OCI-LY7 (cell line): ENCODE measurements at regions not wholly inside any gene's neighbourhood (a gene's known extent, or its start where the extent isn't known, plus 50 kb on each side); places are given as distances from the start of the nearest gene placed in this dataset.

ENCODE experiments used
- BruUV-seq: library from RNA; stranded (reverse); fragments of 400-500 nt; replicated peaks from 2 replicates; lab custom pipeline; 2021; lab: Mats Ljungman, UMichigan
- CTCF ChIA-PET: fragments of 300-600 bp; sonication (Branson Sonifier 250); formaldehyde crosslinking; loops from one replicate; lab custom pipeline; 2022; ENCODE audit warnings: antibody characterized with exemption; ENCODE audit not compliant: unreplicated experiment; lab: Charles Lee
- POLR2A ChIA-PET: fragments of 300-600 bp; sonication (Branson Sonifier 250); formaldehyde crosslinking; loops from one replicate; lab custom pipeline; 2022; ENCODE audit warnings: antibody characterized with exemption; lab: Charles Lee
- DNase-seq: peaks from one replicate; pipeline ENCODE4 v3.0.0-alpha.2; 2015; ENCODE audit warnings: low spot score
- H2AFZ ChIP-seq: fragments of 200-600 bp; sonication (generic), shearing (Covaris generic); 2 replicates; pipeline ENCODE4 v1.6.1; 2014; ENCODE audit warnings: mild to moderate bottlenecking, antibody characterized with exemption, low read length, moderate library complexity
- H3K27ac ChIP-seq: fragments of 200-600 bp; sonication (generic); 2 replicates; pipeline ENCODE4 v1.5.1; 2014; ENCODE audit warnings: mixed run types, low read depth, mild to moderate bottlenecking, moderate library complexity, low read length, inconsistent platforms; ENCODE audit not compliant: poor library complexity, severe bottlenecking
- H3K36me3 ChIP-seq: fragments of 200-600 bp; sonication (generic); 2 replicates; pipeline ENCODE4 v1.6.1; 2014; ENCODE audit warnings: mild to moderate bottlenecking, antibody characterized with exemption, low read length, moderate library complexity, mixed read lengths; ENCODE audit not compliant: insufficient read depth
- H3K4me1 ChIP-seq: fragments of 200-600 bp; sonication (generic); 2 replicates; pipeline ENCODE4 v1.5.1; 2014; ENCODE audit warnings: mild to moderate bottlenecking, low read length; ENCODE audit not compliant: insufficient read depth, poor library complexity, severe bottlenecking
- H3K4me2 ChIP-seq: fragments of 200-600 bp; sonication (generic); 2 replicates; pipeline ENCODE4 v1.6.1; 2014; ENCODE audit warnings: mild to moderate bottlenecking, low read length
- H3K4me3 ChIP-seq: fragments of 200-600 bp; sonication (generic); 2 replicates; pipeline ENCODE4 v1.5.1; 2014; ENCODE audit warnings: mild to moderate bottlenecking, low read depth, low read length; ENCODE audit not compliant: poor library complexity, severe bottlenecking
- H3K79me2 ChIP-seq: fragments of 200-600 bp; sonication (generic); 2 replicates; pipeline ENCODE4 v1.6.1; 2016; ENCODE audit warnings: low read depth, mild to moderate bottlenecking, low read length, moderate library complexity, mixed read lengths; ENCODE audit not compliant: insufficient read depth
- H3K9me2 ChIP-seq: fragments of 200-600 bp; sonication (generic); 2 replicates; pipeline ENCODE4 v1.6.1; 2016; ENCODE audit warnings: mild to moderate bottlenecking, low read length, mixed read lengths; ENCODE audit not compliant: insufficient read depth
- H3K9me3 ChIP-seq: fragments of 200-600 bp; sonication (generic); 2 replicates; pipeline ENCODE4 v1.6.1; 2014; ENCODE audit warnings: mild to moderate bottlenecking, mixed run types, low read length, mixed read lengths
- H4K20me1 ChIP-seq: fragments of 200-600 bp; sonication (generic); 2 replicates; pipeline ENCODE4 v1.6.1; 2014; ENCODE audit warnings: mild to moderate bottlenecking, antibody characterized with exemption, low read length, moderate library complexity, mixed read lengths; ENCODE audit not compliant: insufficient read depth
- EZH2phosphoT487 ChIP-seq: fragments of 200-600 bp; sonication (generic); IDR thresholded peaks from 2 replicates; pipeline ENCODE4 v1.6.1; 2018; ENCODE audit warnings: low read depth, borderline replicate concordance, mild to moderate bottlenecking, mixed run types, antibody characterized with exemption, low read length, moderate library complexity, mixed read lengths
- intact Hi-C: fragments of 100-400 bp; cut with micrococcal nuclease; formaldehyde crosslinking; loops from one replicate; pipeline ENCODE4 v1.10.0; 2022; ENCODE audit not compliant: unreplicated experiment
- TF ChIP-seq, protein P1 (sequence below): fragments of 200-600 bp; sonication (generic); conservative IDR thresholded peaks from 2 replicates; pipeline ENCODE4 v1.5.1; 2014; ENCODE audit warnings: mild to moderate bottlenecking, antibody characterized with exemption, low read length, moderate library complexity, mixed read lengths

DNA sequence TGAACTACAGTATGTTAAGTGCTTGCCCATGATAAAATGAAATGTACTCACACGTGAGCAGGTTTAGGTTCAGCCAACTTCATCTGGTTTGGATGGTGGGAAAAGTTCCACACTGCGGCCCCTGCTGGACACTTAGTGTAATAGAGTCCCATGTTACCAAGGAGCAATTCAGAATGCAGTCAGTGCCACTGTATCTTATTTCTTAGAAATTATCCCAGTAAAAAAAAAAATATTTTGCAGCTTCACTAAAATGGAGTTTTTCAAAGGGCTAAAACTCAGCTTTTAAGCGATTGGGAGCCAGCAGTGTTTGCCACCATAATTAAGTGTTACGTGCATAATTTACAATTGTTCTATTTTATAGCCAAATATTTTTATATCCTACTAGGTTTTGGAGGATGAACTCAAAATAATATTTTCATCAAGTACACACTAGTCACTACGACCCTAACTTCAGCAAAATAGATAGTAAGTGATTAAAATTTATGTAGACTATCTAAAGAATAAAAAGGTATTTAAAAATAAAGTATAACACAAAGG lies 371.7 kb upstream of the GBE1 start:
- ChIA-PET CTCF (no interaction called here), POLR2A (no interaction called here)
- TF ChIP-seq, protein P1, sequence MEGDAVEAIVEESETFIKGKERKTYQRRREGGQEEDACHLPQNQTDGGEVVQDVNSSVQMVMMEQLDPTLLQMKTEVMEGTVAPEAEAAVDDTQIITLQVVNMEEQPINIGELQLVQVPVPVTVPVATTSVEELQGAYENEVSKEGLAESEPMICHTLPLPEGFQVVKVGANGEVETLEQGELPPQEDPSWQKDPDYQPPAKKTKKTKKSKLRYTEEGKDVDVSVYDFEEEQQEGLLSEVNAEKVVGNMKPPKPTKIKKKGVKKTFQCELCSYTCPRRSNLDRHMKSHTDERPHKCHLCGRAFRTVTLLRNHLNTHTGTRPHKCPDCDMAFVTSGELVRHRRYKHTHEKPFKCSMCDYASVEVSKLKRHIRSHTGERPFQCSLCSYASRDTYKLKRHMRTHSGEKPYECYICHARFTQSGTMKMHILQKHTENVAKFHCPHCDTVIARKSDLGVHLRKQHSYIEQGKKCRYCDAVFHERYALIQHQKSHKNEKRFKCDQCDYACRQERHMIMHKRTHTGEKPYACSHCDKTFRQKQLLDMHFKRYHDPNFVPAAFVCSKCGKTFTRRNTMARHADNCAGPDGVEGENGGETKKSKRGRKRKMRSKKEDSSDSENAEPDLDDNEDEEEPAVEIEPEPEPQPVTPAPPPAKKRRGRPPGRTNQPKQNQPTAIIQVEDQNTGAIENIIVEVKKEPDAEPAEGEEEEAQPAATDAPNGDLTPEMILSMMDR, result peak; percentile 91
- TF ChIP-seq EZH2phosphoT487, result no peak
- no peaks in the 10 kb centered on the region for H3K9me2 ChIP-seq
- no peak overlapping the region for H3K4me3 ChIP-seq
- no peaks in the 10 kb centered on the region for H4K20me1 ChIP-seq
- intact Hi-C loops, result loop anchor here (2.0 kb wide), 1 partner anchor 642 kb away; no protein-coding TSS in a partner anchor
- no peaks in the 10 kb centered on the region for H3K9me3 ChIP-seq
- H3K36me3 ChIP-seq, result no peaks in the 10 kb centered on the region
- peak; percentile 47 for DNase-seq
- no peaks in the 10 kb centered on the region for H3K79me2 ChIP-seq
- H3K4me1 ChIP-seq, result no peaks in the 10 kb centered on the region
- no TSS peak for BruUV-seq
- no peak overlapping the region for H3K4me2 ChIP-seq
- H3K27ac ChIP-seq, result no peak overlapping the region
- H2AFZ ChIP-seq, result no peak overlapping the region

DNA sequence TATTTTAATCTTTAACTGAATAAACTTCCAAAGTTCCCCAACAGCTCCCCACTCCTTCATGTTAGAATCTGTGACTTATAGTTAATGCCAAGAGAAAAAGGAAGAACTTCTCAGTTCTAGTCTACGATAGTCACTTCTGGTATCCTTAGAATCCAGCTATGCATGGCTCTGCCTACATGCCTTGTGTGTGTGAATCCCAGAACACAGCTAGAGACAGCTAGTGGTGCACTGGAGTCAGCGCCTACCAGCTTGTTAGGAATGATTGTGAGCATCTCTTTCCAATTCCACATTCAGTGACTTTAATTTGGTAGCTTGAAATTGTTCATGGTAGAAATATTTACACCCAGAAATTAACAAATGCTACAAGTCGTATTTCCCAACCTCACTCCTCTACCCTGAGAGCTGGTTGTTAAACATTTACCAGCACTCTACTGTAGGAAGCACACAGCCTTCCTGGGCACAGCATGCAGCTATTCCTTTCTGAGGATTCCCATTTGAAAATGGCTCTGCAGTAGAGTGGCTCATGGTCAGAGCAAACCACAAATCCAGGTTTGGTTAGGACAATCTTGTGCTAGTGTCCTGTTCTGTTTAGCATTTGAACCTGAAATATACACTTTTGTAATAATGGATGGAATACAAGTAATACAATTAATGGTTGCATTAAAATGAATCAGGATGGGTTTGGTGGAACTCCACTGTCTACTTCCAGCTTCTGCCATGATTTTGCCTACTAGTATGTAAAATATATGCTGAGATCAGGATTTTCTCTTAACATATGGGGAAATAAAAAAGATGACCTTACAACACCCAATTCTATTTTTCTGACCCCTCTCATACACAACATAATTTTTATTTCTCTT lies 371.0 kb upstream of the GBE1 start:
- DNase-seq, result no peak
- POLR2A ChIA-PET, result interaction anchor here (0.6 kb wide), 1 partner anchor 167 kb away, joined by 3 read pairs; no protein-coding TSS in a partner anchor
- H3K36me3 ChIP-seq, result no peaks in the 10 kb centered on the region
- no peaks in the 10 kb centered on the region for H3K9me3 ChIP-seq
- no peaks in the 10 kb centered on the region for H3K4me1 ChIP-seq
- TF ChIP-seq, protein P1, result no peak
- TF ChIP-seq EZH2phosphoT487, result no peak
- H3K4me3 ChIP-seq, result no peak overlapping the region
- no peak overlapping the region for H3K4me2 ChIP-seq
- no peak overlapping the region for H2AFZ ChIP-seq
- no TSS peak for BruUV-seq
- no peaks in the 10 kb centered on the region for H3K9me2 ChIP-seq
- CTCF ChIA-PET, result no interaction called here
- H4K20me1 ChIP-seq, result no peaks in the 10 kb centered on the region
- intact Hi-C loops, result loop anchor here (2.0 kb wide), 1 partner anchor 642 kb away; no protein-coding TSS in a partner anchor
- no peaks in the 10 kb centered on the region for H3K79me2 ChIP-seq
- H3K27ac ChIP-seq, result no peak overlapping the region
